ENCODE measurements at regions not wholly inside any gene's neighbourhood (a gene's known extent, or its start where the extent isn't known, plus 50 kb on each side); places are given as distances from the start of the nearest gene placed in this dataset.

- Histone ChIP-seq H3K9me3 (ENCODE audit: control insufficient read depth in 1 of 2, insufficient read depth in 1 of 2, low read depth in 1 of 2, low read length in 2 of 2) (no peaks in the 10 kb centered on the region), H3K4me2 (ENCODE audit: low read length) (no peak overlapping the region), H3K4me3 (replicated peaks in 1 of 2; ENCODE audit: low read depth in 1 of 2, low read length in 2 of 2) (no peak overlapping the region), H4K20me1 (ENCODE audit: insufficient read depth) (no peaks in the 10 kb centered on the region), H3K27me3 (ENCODE audit: insufficient read depth, low read length) (no peaks in the 10 kb centered on the region), H2AFZ (ENCODE audit: low read depth, low read length, poor library complexity, severe bottlenecking) (no peak overlapping the region), H3K9me2 (ENCODE audit: insufficient read depth) (no peaks in the 10 kb centered on the region), H3K4me1 (ENCODE audit: control insufficient read depth in 1 of 2, insufficient read depth in 2 of 2, low read length in 2 of 2) (no peaks in the 10 kb centered on the region), H3K9ac (ENCODE audit: low read length) (no peak overlapping the region), H3K79me2 (ENCODE audit: insufficient read depth, low read length) (no peaks in the 10 kb centered on the region), H3K36me3 (ENCODE audit: control insufficient read depth in 1 of 2, insufficient read depth in 2 of 2, low read length in 2 of 2) (no peaks in the 10 kb centered on the region), H3K27ac (ENCODE audit: low read depth, low read length) (no peak overlapping the region)
- intact Hi-C loops (cut with micrococcal nuclease), result no loop called here
- TF ChIP-seq EZH2 (IDR thresholded peaks at IDR 0.05) (no peak), REST (IDR thresholded peaks at IDR 0.05; ENCODE audit: low read depth) (no peak), RAD21 (IDR thresholded peaks at IDR 0.05; ENCODE audit: low read depth) (no peak), MAX (IDR thresholded peaks at IDR 0.05) (no peak), ELF1 (IDR thresholded peaks at IDR 0.05; ENCODE audit: borderline replicate concordance, low read depth) (no peak), EZH2phosphoT487 (IDR thresholded peaks at IDR 0.05; ENCODE audit: borderline replicate concordance) (no peak), POLR2AphosphoS5 (IDR thresholded peaks at IDR 0.05; ENCODE audit: low read depth, low read length) (no peak), CEBPB (IDR thresholded peaks at IDR 0.05; ENCODE audit: low read depth) (no peak), SIN3A (IDR thresholded peaks at IDR 0.05; ENCODE audit: low read depth) (no peak), ZFX (IDR thresholded peaks at IDR 0.05) (no peak), POLR2A (IDR thresholded peaks at IDR 0.05; ENCODE audit: borderline replicate concordance, extremely low read depth, insufficient read depth, insufficient read length) (no peak), CBX3 (IDR thresholded peaks at IDR 0.05; ENCODE audit: low read depth) (no peak), TCF7L2 (IDR thresholded peaks at IDR 0.05; ENCODE audit: borderline replicate concordance, extremely low read depth, insufficient read depth, insufficient read length) (no peak)
- CTCF ChIA-PET, result no interaction called here
- POLR2A ChIA-PET, result no interaction called here
- RAD21 ChIA-PET (ENCODE audit: low non-redundant PET in 1 of 2, low total read pairs in 2 of 2, uncharacterized antibody in 2 of 2, unreplicated experiment in 2 of 2), result no interaction called here
- no peak for ATAC-seq
- no TSS peak for BruUV-seq (replicated peaks)
- DNase-seq (ENCODE audit: low read depth, low spot score), result no peak
These were observed 1447.5 kb downstream of the EFNB2 start for GRCh38 chr13:105087945-105088344.

Data from HCT116 (cell line).